ENCODE measurements at regions not wholly inside any gene's neighbourhood (a gene's known extent, or its start where the extent isn't known, plus 50 kb on each side); places are given as distances from the start of the nearest gene placed in this dataset.

DNA sequence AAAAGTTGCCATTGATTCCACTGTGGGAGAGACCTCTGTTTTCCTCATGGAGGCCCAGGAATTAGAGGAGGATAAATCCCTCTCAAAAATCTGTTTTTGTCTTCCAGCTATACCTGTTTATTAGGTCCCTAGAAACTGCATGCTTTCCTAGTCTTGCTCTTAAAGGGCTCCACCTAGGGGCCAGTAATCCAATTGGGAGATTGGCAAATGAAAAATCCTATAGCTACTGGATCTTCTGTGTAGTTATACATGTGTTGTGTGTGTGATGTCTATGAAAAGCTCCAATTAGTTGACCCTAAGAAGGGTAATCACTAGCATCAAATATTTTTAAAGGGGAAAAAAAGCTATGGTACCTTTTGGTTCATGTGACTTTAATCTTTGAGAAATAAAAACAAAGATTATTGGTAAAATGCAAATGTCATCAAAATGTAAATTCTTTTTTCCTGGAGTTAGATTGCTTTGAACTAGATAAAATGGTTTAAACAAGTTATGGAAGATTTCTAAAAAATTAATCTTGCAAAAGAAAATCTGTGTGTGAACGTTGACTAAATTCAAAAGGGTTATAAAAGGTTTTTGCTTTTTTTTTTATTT lies 63.4 kb upstream of the C1QTNF9B start (continued):
- TF ChIP-seq, protein P1, sequence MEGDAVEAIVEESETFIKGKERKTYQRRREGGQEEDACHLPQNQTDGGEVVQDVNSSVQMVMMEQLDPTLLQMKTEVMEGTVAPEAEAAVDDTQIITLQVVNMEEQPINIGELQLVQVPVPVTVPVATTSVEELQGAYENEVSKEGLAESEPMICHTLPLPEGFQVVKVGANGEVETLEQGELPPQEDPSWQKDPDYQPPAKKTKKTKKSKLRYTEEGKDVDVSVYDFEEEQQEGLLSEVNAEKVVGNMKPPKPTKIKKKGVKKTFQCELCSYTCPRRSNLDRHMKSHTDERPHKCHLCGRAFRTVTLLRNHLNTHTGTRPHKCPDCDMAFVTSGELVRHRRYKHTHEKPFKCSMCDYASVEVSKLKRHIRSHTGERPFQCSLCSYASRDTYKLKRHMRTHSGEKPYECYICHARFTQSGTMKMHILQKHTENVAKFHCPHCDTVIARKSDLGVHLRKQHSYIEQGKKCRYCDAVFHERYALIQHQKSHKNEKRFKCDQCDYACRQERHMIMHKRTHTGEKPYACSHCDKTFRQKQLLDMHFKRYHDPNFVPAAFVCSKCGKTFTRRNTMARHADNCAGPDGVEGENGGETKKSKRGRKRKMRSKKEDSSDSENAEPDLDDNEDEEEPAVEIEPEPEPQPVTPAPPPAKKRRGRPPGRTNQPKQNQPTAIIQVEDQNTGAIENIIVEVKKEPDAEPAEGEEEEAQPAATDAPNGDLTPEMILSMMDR (IDR thresholded peaks at IDR 0.05): peak; percentile 53
- TF ChIP-seq, protein P2, sequence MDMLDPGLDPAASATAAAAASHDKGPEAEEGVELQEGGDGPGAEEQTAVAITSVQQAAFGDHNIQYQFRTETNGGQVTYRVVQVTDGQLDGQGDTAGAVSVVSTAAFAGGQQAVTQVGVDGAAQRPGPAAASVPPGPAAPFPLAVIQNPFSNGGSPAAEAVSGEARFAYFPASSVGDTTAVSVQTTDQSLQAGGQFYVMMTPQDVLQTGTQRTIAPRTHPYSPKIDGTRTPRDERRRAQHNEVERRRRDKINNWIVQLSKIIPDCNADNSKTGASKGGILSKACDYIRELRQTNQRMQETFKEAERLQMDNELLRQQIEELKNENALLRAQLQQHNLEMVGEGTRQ (IDR thresholded peaks at IDR 0.05): no peak
- no peak for TF ChIP-seq GATA3 (IDR thresholded peaks at IDR 0.05; ENCODE audit: borderline replicate concordance)
- TF ChIP-seq KDM5A (IDR thresholded peaks at IDR 0.05): no peak

DNA sequence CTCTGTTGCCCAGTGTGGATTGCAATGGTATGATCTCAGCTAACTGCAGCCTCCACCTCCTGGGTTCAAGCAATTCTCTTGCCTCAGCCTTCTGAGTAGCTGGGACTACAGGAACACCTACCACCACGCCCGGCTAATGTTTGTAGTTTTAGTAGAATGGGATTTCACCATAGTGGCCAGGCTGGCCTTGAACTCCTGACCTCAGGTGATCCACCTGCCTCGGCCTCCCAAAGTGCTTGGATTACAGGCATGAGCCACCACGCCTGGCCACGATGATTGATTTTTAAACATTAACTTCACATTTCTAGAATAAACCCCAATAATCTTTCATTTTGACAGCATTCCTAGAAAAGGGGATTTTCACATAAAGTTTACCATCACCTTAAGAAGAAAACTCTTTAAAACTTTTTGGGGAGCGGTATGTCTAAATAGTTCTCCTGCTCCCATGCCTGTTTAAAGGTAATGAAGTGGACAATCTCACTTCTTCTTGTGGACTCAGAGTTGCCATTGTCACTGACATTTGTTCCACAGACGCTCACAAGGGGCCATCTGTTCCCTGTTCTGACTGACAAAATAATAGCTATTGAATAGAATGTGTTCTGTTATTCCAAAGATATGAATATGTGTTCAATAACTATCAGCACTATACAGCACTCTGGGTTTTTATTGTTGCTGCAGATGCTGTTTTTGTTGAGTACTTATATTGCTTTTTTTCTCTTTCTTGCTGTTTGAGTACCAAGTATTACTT lies 66.1 kb upstream of the C1QTNF9B start:
- FAIRE-seq (no peak), ATAC-seq (no peak), DNase-seq (ENCODE audit: low read depth in 1 of 2, low spot score in 1 of 2) (no peak)
- Histone ChIP-seq H3K9me3 (no peaks in the 10 kb centered on the region), H3K4me2 (no peak overlapping the region), H3K4me1 (no peaks in the 10 kb centered on the region), H3K27ac (no peak overlapping the region), H3K4me3 (no peak overlapping the region)
- 47% methylated on average over 7 of the region's 7 CpGs for WGBS (ENCODE audit: missing lambda C conversion rate)
- TF ChIP-seq FOSB (CRISPR knock-in tag; IDR thresholded peaks at IDR 0.05): no peak
- TF ChIP-seq EHMT2 (IDR thresholded peaks at IDR 0.05; ENCODE audit: low read depth): no peak
- ChIA-PET CTCF (interaction anchor here (0.6 kb wide), 1 partner anchor 38 kb away, joined by 3 read pairs; no protein-coding TSS in a partner anchor), POLR2A (no interaction called here)

DNA sequence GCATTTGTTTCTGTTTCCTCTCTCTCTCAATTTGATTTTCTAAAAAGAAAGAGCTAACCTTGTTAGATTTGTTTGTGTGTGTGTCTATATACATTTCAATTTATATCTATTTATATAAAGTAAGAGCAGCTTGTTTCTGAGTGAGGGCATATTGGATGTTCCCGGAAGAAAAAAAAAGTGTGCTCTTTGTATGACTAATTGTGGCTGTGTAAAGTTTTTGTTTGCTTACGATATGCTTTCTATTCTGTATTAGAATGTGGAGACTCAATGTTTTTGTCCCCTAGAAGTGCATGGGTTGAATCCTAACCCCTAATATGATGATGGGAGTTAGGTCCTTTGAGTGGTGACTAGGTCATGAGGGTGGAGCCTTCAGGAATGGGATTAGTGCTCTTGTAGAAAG lies 66.6 kb upstream of the C1QTNF9B start:
- Histone ChIP-seq H3K9me3 (no peaks in the 10 kb centered on the region), H3K4me2 (no peak overlapping the region), H3K4me1 (no peaks in the 10 kb centered on the region), H3K27ac (no peak overlapping the region), H3K4me3 (no peak overlapping the region)
- DNase-seq (ENCODE audit: low read depth in 1 of 2, low spot score in 1 of 2): no peak
- ChIA-PET POLR2A (no interaction called here), CTCF (interaction anchor here (0.6 kb wide), 1 partner anchor 38 kb away, joined by 3 read pairs; no protein-coding TSS in a partner anchor)
- TF ChIP-seq PHF8 (IDR thresholded peaks at IDR 0.05; ENCODE audit: borderline replicate concordance, low read depth) (no peak), NFE2L2 (conservative IDR thresholded peaks at IDR 0.05; ENCODE audit: low read length) (no peak), KDM1A (IDR thresholded peaks at IDR 0.05; ENCODE audit: low read depth) (no peak), RFX5 (IDR thresholded peaks at IDR 0.05) (no peak), CBX2 (IDR thresholded peaks at IDR 0.05; ENCODE audit: borderline replicate concordance, low read depth) (no peak), KDM5A (IDR thresholded peaks at IDR 0.05) (no peak), FOXS1 (CRISPR knock-in tag; IDR thresholded peaks at IDR 0.05) (no peak), CEBPB (IDR thresholded peaks at IDR 0.05) (no peak), NPAS2 (CRISPR knock-in tag; IDR thresholded peaks at IDR 0.05; ENCODE audit: borderline replicate concordance) (no peak), JUN (IDR thresholded peaks at IDR 0.05) (no peak), ZSCAN20 (CRISPR knock-in tag; IDR thresholded peaks at IDR 0.05) (no peak), CBX8 (IDR thresholded peaks at IDR 0.05) (no peak), HOXB13 (CRISPR knock-in tag; IDR thresholded peaks at IDR 0.05; ENCODE audit: low read depth) (no peak), HOXB5 (CRISPR knock-in tag; IDR thresholded peaks at IDR 0.05) (no peak), BHLHE40 (IDR thresholded peaks at IDR 0.05; ENCODE audit: low read depth, low read length) (no peak), EP300 (IDR thresholded peaks at IDR 0.05) (no peak), TP53 (CRISPR knock-in tag; IDR thresholded peaks at IDR 0.05) (no peak), ZC3H11A (IDR thresholded peaks at IDR 0.05) (no peak)
- TF ChIP-seq, protein P3, sequence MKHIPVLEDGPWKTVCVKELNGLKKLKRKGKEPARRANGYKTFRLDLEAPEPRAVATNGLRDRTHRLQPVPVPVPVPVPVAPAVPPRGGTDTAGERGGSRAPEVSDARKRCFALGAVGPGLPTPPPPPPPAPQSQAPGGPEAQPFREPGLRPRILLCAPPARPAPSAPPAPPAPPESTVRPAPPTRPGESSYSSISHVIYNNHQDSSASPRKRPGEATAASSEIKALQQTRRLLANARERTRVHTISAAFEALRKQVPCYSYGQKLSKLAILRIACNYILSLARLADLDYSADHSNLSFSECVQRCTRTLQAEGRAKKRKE (CRISPR knock-in tag; IDR thresholded peaks at IDR 0.05; ENCODE audit: low read depth): no peak
- TF ChIP-seq, protein P4, sequence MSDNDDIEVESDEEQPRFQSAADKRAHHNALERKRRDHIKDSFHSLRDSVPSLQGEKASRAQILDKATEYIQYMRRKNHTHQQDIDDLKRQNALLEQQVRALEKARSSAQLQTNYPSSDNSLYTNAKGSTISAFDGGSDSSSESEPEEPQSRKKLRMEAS (IDR thresholded peaks at IDR 0.05): no peak
- FAIRE-seq: no peak
- ATAC-seq: no peak
- WGBS (ENCODE audit: missing lambda C conversion rate): 29% methylated on average over 2 of the region's 2 CpGs
